MCF 10A (cell line): ENCODE measurements at regions not wholly inside any gene's neighbourhood (a gene's known extent, or its start where the extent isn't known, plus 50 kb on each side); places are given as distances from the start of the nearest gene placed in this dataset.

Experiments
- BruUV-seq: library from RNA; stranded (reverse); fragments of 400-500 nt; replicated peaks from 2 replicates; lab custom pipeline; 2021; lab: Mats Ljungman, UMichigan
- CTCF ChIA-PET: fragments of 300-600 bp; sonication (Branson Sonifier 250); formaldehyde crosslinking; extraction: SDS; loops from one replicate; lab custom pipeline; 2021; ENCODE audit warnings: antibody characterized with exemption, inconsistent platforms; lab: Yijun Ruan, JAX
- POLR2A ChIA-PET: fragments of 300-600, 350-650 bp; sonication (Branson Sonifier 250); formaldehyde crosslinking; extraction: SDS; loops from one replicate; lab custom pipeline; 2020; ENCODE audit warnings: antibody characterized with exemption, inconsistent platforms; lab: Yijun Ruan, JAX
- DNase-seq: peaks from one replicate; pipeline ENCODE4 v3.0.0-alpha.2; 2018; ENCODE audit not compliant: unreplicated experiment
- H3K27ac Mint-ChIP-seq: one replicate; pipeline ENCODE4 v1.8.0; 2022; ENCODE audit warnings: mild to moderate bottlenecking, low read depth, mixed read lengths; ENCODE audit not compliant: unreplicated experiment
- H3K27me3 Mint-ChIP-seq: one replicate; pipeline ENCODE4 v1.8.0; 2022; ENCODE audit warnings: mixed read lengths; ENCODE audit not compliant: insufficient read depth, unreplicated experiment
- H3K36me3 Mint-ChIP-seq: one replicate; pipeline ENCODE4 v1.8.0; 2022; ENCODE audit warnings: mild to moderate bottlenecking, moderate library complexity, mixed read lengths; ENCODE audit not compliant: insufficient read depth, unreplicated experiment
- H3K4me1 Mint-ChIP-seq: one replicate; pipeline ENCODE4 v1.8.0; 2022; ENCODE audit warnings: mixed read lengths; ENCODE audit not compliant: insufficient read depth, unreplicated experiment
- H3K4me3 Mint-ChIP-seq: one replicate; pipeline ENCODE4 v1.8.0; 2022; ENCODE audit warnings: mild to moderate bottlenecking, moderate library complexity, mixed read lengths; ENCODE audit not compliant: unreplicated experiment
- H3K9me3 Mint-ChIP-seq: one replicate; pipeline ENCODE4 v1.8.0; 2022; ENCODE audit warnings: mixed read lengths; ENCODE audit not compliant: unreplicated experiment
- CTCF ChIP-seq: fragments of 200-600 bp; IDR thresholded peaks from one replicate; pipeline ENCODE4 v1.8.0; 2022; ENCODE audit warnings: antibody characterized with exemption, mild to moderate bottlenecking; ENCODE audit not compliant: unreplicated experiment
- intact Hi-C: fragments of 100-400 bp; cut with micrococcal nuclease; formaldehyde crosslinking; loops from 2 replicates; pipeline ENCODE4 v1.14.1; 2022

GRCh38 chr1:48076017-48076416 is 78.8 kb upstream of the TRABD2B start:
- H3K36me3 Mint-ChIP-seq: no peaks in the 10 kb centered on the region
- H3K9me3 Mint-ChIP-seq: no peaks in the 10 kb centered on the region
- TF ChIP-seq CTCF: no peak
- POLR2A ChIA-PET: interaction anchor here (1.4 kb wide), 1 partner anchor 10 kb away, joined by 6 read pairs; no protein-coding TSS in a partner anchor
- no peaks in the 10 kb centered on the region for H3K27me3 Mint-ChIP-seq
- no peak overlapping the region for H3K27ac Mint-ChIP-seq
- intact Hi-C loops: no loop called here
- H3K4me1 Mint-ChIP-seq: no peaks in the 10 kb centered on the region
- no peak for DNase-seq
- BruUV-seq: no TSS peak
- CTCF ChIA-PET: interaction anchor here (2.4 kb wide), 1 partner anchor 14 kb away, joined by 11 read pairs; no protein-coding TSS in a partner anchor
- H3K4me3 Mint-ChIP-seq: no peak overlapping the region

GRCh38 chr1:48073798-48074530 is 76.8 kb upstream of the TRABD2B start:
- Mint-ChIP-seq H3K27me3 (no peaks in the 10 kb centered on the region), H3K4me3 (no peak overlapping the region), H3K4me1 (peaks cover 18% of the 10 kb centered on the region), H3K27ac (no peak overlapping the region), H3K36me3 (no peaks in the 10 kb centered on the region), H3K9me3 (no peaks in the 10 kb centered on the region)
- TF ChIP-seq CTCF: no peak
- no TSS peak for BruUV-seq
- DNase-seq: no peak
- ChIA-PET POLR2A (interaction anchor here (0.5 to 0.7 kb wide), 2 partner anchors 12 to 278 kb away, joined by 3 to 4 read pairs; no protein-coding TSS in a partner anchor), CTCF (interaction anchor here (0.6 to 1.2 kb wide), 3 partner anchors 36 to 128 kb away, joined by 3 read pairs; no protein-coding TSS in a partner anchor)
- intact Hi-C loops: no loop called here

- Mint-ChIP-seq H3K27ac (no peak overlapping the region), H3K4me3 (no peak overlapping the region), H3K36me3 (peaks cover 10% of the 10 kb centered on the region), H3K9me3 (no peaks in the 10 kb centered on the region), H3K27me3 (no peaks in the 10 kb centered on the region), H3K4me1 (peaks cover 26% of the 10 kb centered on the region)
- intact Hi-C loops: no loop called here
- ChIA-PET POLR2A (no interaction called here), CTCF (interaction anchor here (2.3 kb wide), 1 partner anchor 10 kb away, joined by 13 read pairs; no protein-coding TSS in a partner anchor)
- no peak for TF ChIP-seq CTCF
- DNase-seq: no peak
- BruUV-seq: no TSS peak
These were observed 74.3 kb upstream of the TRABD2B start for GRCh38 chr1:48071513-48071912.

- Mint-ChIP-seq H3K36me3 (peaks cover 11% of the 10 kb centered on the region), H3K9me3 (no peaks in the 10 kb centered on the region), H3K4me1 (peaks cover 26% of the 10 kb centered on the region), H3K4me3 (no peak overlapping the region), H3K27me3 (no peaks in the 10 kb centered on the region), H3K27ac (no peak overlapping the region)
- ChIA-PET POLR2A (no interaction called here), CTCF (interaction anchor here (1.5 kb wide), 1 partner anchor 11 kb away, joined by 3 read pairs; no protein-coding TSS in a partner anchor)
- no peak for DNase-seq
- BruUV-seq: no TSS peak
- intact Hi-C loops: no loop called here
- no peak for TF ChIP-seq CTCF
These were observed 73.2 kb upstream of the TRABD2B start for GRCh38 chr1:48070396-48070750.
